K562 (cell line): ENCODE measurements at regions not wholly inside any gene's neighbourhood (a gene's known extent, or its start where the extent isn't known, plus 50 kb on each side); places are given as distances from the start of the nearest gene placed in this dataset.

Source experiments
- ATF4 ChIP-seq: fragments of 450-650 bp; formaldehyde crosslinking; IDR thresholded peaks from 2 replicates; pipeline ENCODE4 v1.4.0; 2022; ENCODE audit warnings: mild to moderate bottlenecking, moderate library complexity
- BCL6 ChIP-seq: fragments of 250-450 bp; sonication (Bioruptor Pico); IDR thresholded peaks from 2 replicates; pipeline ENCODE4 v1.4.0; 2020
- BRF1 ChIP-seq: IDR thresholded peaks from 3 replicates; pipeline ENCODE4 v1.6.1; 2011; ENCODE audit warnings: borderline replicate concordance, mild to moderate bottlenecking; ENCODE audit not compliant: insufficient read length; ENCODE audit errors: extremely low read depth
- MAFG ChIP-seq: fragments of 450-650 bp; conservative IDR thresholded peaks from 2 replicates; pipeline ENCODE4 v1.6.1; 2016; ENCODE audit warnings: missing genetic modification characterization, missing compliant biosample characterization
- NR4A1 ChIP-seq, 2 experiments: fragments of 250-450 bp in 1 of 2; fragments of 450-650 bp in 1 of 2; sonication (Bioruptor Pico) in 1 of 2; IDR thresholded peaks; 2 replicates each; pipeline versions ENCODE4 v1.4.0 to v1.6.1; 2016 to 2020; ENCODE audit warnings: mild to moderate bottlenecking in 2 of 2, missing compliant biosample characterization in 1 of 2, missing genetic modification characterization in 1 of 2, moderate library complexity in 1 of 2
- RBM25 ChIP-seq: fragments of 200-400 bp; formaldehyde crosslinking; IDR thresholded peaks from 2 replicates; pipeline ENCODE4 v1.6.1; 2018; ENCODE audit warnings: low read length, low read depth, moderate library complexity; ENCODE audit not compliant: severe bottlenecking
- ZNF324 ChIP-seq: fragments of 250-450 bp; sonication (Bioruptor Pico); IDR thresholded peaks from 2 replicates; pipeline ENCODE4 v1.4.0; 2020; ENCODE audit warnings: mild to moderate bottlenecking
- ZNF668 ChIP-seq: fragments of 250-450 bp; sonication (Bioruptor Pico); IDR thresholded peaks from 2 replicates; pipeline ENCODE4 v1.8.0; 2022; ENCODE audit warnings: mild to moderate bottlenecking, inconsistent platforms
- ZNF76 ChIP-seq: fragments of 250-450 bp; sonication (Bioruptor Pico); IDR thresholded peaks from 2 replicates; pipeline ENCODE4 v1.4.0; 2020; ENCODE audit warnings: mild to moderate bottlenecking, moderate library complexity, borderline replicate concordance
- TF ChIP-seq, protein P1 (sequence below): sonication (generic); formaldehyde crosslinking; IDR thresholded peaks from 2 replicates; pipeline ENCODE4 v1.5.0; 2020; ENCODE audit warnings: missing genetic modification reagents

- TF ChIP-seq ATF4: no peak
- no peak for TF ChIP-seq BCL6 (CRISPR knock-in tag)
- TF ChIP-seq ZNF668 (CRISPR knock-in tag): no peak
- TF ChIP-seq, protein P1, sequence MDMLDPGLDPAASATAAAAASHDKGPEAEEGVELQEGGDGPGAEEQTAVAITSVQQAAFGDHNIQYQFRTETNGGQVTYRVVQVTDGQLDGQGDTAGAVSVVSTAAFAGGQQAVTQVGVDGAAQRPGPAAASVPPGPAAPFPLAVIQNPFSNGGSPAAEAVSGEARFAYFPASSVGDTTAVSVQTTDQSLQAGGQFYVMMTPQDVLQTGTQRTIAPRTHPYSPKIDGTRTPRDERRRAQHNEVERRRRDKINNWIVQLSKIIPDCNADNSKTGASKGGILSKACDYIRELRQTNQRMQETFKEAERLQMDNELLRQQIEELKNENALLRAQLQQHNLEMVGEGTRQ (CRISPR knock-in tag): no peak
- TF ChIP-seq BRF1: no peak
- TF ChIP-seq MAFG: no peak
- TF ChIP-seq RBM25: no peak
- TF ChIP-seq ZNF76: no peak
- TF ChIP-seq ZNF324 (CRISPR knock-in tag): no peak
- TF ChIP-seq NR4A1 (CRISPR knock-in tag; IDR thresholded peaks at IDR 0.05): no peak
- no peak for TF ChIP-seq NR4A1 (tag; IDR thresholded peaks at IDR 0.05)
Observed at GRCh38 chrX:40172401-40173142, 74.8 kb upstream of the BCOR start (continued).
